AG08395 (cell line): ENCODE measurements at regions not wholly inside any gene's neighbourhood (a gene's known extent, or its start where the extent isn't known, plus 50 kb on each side); places are given as distances from the start of the nearest gene placed in this dataset.

Experiments
- DNase-seq: peaks from one replicate; pipeline ENCODE4 v3.0.0; 2012; ENCODE audit warnings: mixed read lengths, low spot score

GRCh38 chrX:15915959-15916703 is 61.5 kb upstream of the AP1S2 start:
- DNase-seq = no peak

- no peak for DNase-seq
Observed at GRCh38 chrX:15914486-15914885, 59.9 kb upstream of the AP1S2 start.

GRCh38 chrX:15913146-15913545 is 58.5 kb upstream of the AP1S2 start:
- DNase-seq = no peak

- no peak for DNase-seq
Observed at GRCh38 chrX:15911734-15912550, 57.3 kb upstream of the AP1S2 start.

GRCh38 chrX:15909605-15910004 is 55.0 kb upstream of the AP1S2 start:
- no peak for DNase-seq

- no peak for DNase-seq
Observed at GRCh38 chrX:15908603-15909290, 54.1 kb upstream of the AP1S2 start.

- DNase-seq = no peak
Observed at GRCh38 chrX:15906041-15906943, 51.7 kb upstream of the AP1S2 start.
